Body of pancreas (tissue), 4 donors: ENCODE measurements at regions not wholly inside any gene's neighbourhood (a gene's known extent, or its start where the extent isn't known, plus 50 kb on each side); places are given as distances from the start of the nearest gene placed in this dataset.
"Not testable (repeated sequence)": the region's sequence is repeated elsewhere in the genome, so short reads cannot be mapped to it uniquely, and the experiment has no call there.

Experiments
- ATAC-seq: fragments of 150-250 bp; one replicate; pipeline ENCODE4 v1.9.1; 2016
- DNase-seq, 4 donors: peaks; one replicate each; pipeline ENCODE4 v3.0.0-alpha.2; 2019
- H3K27ac ChIP-seq, 4 donors: fragments of 200-600 bp; sonication (generic); 1 replicate in 3 of 4; 2 replicates in 1 of 4; pipeline versions ENCODE4 v1.5.1 to v1.6.1; 2016 to 2019; ENCODE audit warnings: mild to moderate bottlenecking in 1 of 4, mixed read lengths in 1 of 4, moderate library complexity in 1 of 4
- H3K27me3 ChIP-seq, 2 donors: fragments of 200-600 bp; sonication (generic); one replicate each; pipeline ENCODE4 v1.6.0; 2016; ENCODE audit warnings: mild to moderate bottlenecking in 1 of 2
- H3K36me3 ChIP-seq, 2 donors: fragments of 200-600 bp; sonication (generic); replicated peaks in 1 of 2; 2 replicates each; pipeline ENCODE4 v1.5.1; 2016; ENCODE audit warnings: low read depth in 2 of 2; ENCODE audit not compliant: insufficient read depth in 1 of 2
- H3K4me1 ChIP-seq: fragments of 200-600 bp; sonication (generic); one replicate; pipeline ENCODE4 v1.6.0; 2016
- H3K4me3 ChIP-seq, 2 donors: fragments of 200-600 bp; sonication (generic); 1 replicate in 1 of 2; 2 replicates in 1 of 2; pipeline ENCODE4 v1.5.1; 2016 to 2019
- H3K9me3 ChIP-seq, 3 donors: fragments of 200-600 bp; sonication (generic); 1 replicate in 2 of 3; 2 replicates in 1 of 3; pipeline ENCODE4 v1.5.1; 2016
- POLR2A ChIP-seq, 3 donors: fragments of 450-650 bp; IDR thresholded peaks; one replicate each; pipeline ENCODE4 v1.6.1; 2016; ENCODE audit warnings: antibody characterized with exemption in 3 of 3, mild to moderate bottlenecking in 2 of 3
- WGBS, 2 donors: methylation state at CpG; one replicate each; pipeline ENCODE4 v1.1.5; 2017; 5-methylcytosine and 5-hydroxymethylcytosine counted together
- intact Hi-C: fragments of 100-400 bp; cut with DNase I; formaldehyde crosslinking; loops from one replicate; pipeline ENCODE4 v1.15.1; 2023
- TF ChIP-seq, protein P1 (sequence below), 7 experiments: fragments of 450-650 bp in 4 of 7; fragments of 200-600 bp in 3 of 7; sonication (generic) in 3 of 7; IDR thresholded peaks; one replicate each; pipeline ENCODE4 v1.5.1; 2016 to 2019; ENCODE audit warnings: antibody characterized with exemption in 7 of 7

GRCh38 chr18:8525692-8526091 lies 83.5 kb upstream of the RAB12 start:
- H3K4me3 ChIP-seq = no peak overlapping the region
- H3K27me3 ChIP-seq = no peaks in the 10 kb centered on the region
- intact Hi-C loops = no loop called here
- no peaks in the 10 kb centered on the region for H3K36me3 ChIP-seq
- H3K27ac ChIP-seq = no peak overlapping the region
- no peak for TF ChIP-seq POLR2A (IDR thresholded peaks at IDR 0.05)
- TF ChIP-seq, protein P1, sequence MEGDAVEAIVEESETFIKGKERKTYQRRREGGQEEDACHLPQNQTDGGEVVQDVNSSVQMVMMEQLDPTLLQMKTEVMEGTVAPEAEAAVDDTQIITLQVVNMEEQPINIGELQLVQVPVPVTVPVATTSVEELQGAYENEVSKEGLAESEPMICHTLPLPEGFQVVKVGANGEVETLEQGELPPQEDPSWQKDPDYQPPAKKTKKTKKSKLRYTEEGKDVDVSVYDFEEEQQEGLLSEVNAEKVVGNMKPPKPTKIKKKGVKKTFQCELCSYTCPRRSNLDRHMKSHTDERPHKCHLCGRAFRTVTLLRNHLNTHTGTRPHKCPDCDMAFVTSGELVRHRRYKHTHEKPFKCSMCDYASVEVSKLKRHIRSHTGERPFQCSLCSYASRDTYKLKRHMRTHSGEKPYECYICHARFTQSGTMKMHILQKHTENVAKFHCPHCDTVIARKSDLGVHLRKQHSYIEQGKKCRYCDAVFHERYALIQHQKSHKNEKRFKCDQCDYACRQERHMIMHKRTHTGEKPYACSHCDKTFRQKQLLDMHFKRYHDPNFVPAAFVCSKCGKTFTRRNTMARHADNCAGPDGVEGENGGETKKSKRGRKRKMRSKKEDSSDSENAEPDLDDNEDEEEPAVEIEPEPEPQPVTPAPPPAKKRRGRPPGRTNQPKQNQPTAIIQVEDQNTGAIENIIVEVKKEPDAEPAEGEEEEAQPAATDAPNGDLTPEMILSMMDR (IDR thresholded peaks at IDR 0.05) = no peak
- no peak for ATAC-seq
- peaks cover 0 to 2% (median 0%) of the 10 kb centered on the region in 3 donors for H3K9me3 ChIP-seq
- no peaks in the 10 kb centered on the region for H3K4me1 ChIP-seq
- no peak for DNase-seq
- 39 to 57% methylated on average over 5 to 6 of the region's 6 CpGs for WGBS, 2 donors

GRCh38 chr18:8526332-8526731 lies 82.9 kb upstream of the RAB12 start:
- ATAC-seq (no peak), DNase-seq (peak in 1 of 4 donors; percentile 10)
- no peaks in the 10 kb centered on the region for H3K36me3 ChIP-seq
- no peak for TF ChIP-seq POLR2A (IDR thresholded peaks at IDR 0.05)
- TF ChIP-seq, protein P1 (IDR thresholded peaks at IDR 0.05) = no peak
- peaks cover 0 to 5% (median 0%) of the 10 kb centered on the region in 3 donors for H3K9me3 ChIP-seq
- H3K4me1 ChIP-seq = no peaks in the 10 kb centered on the region
- intact Hi-C loops = no loop called here
- no peak overlapping the region for H3K4me3 ChIP-seq
- H3K27ac ChIP-seq = no peak overlapping the region
- 52 to 59% methylated on average over 9 of the region's 9 CpGs for WGBS, 2 donors
- no peaks in the 10 kb centered on the region for H3K27me3 ChIP-seq

DNA sequence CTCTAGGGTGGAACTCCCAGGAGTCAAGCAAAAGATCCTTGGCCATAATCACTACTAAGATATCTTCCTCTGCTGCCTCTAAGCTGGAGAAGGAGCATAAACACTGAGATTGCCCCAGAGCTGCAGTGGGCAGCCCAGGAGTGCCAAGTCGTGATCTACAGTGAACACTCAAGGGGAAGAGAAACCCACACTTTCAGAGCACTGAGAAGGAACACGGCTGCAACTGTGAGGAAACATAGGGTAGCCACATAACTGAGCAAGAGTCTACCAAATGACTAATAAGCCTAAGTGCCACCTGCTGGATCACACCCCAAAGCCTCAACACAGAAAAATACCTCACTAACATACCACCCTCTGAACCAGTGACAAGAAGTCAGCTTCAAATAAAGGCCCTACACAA lies 79.6 kb upstream of the RAB12 start:
- TF ChIP-seq, protein P1 (IDR thresholded peaks at IDR 0.05) = no peak
- TF ChIP-seq POLR2A (IDR thresholded peaks at IDR 0.05) = no peak
- H3K36me3 ChIP-seq = no peaks in the 10 kb centered on the region
- 39 to 70% methylated on average over 2 of the region's 2 CpGs for WGBS, 2 donors
- H3K27ac ChIP-seq = no peak overlapping the region
- H3K27me3 ChIP-seq = no peaks in the 10 kb centered on the region
- no peak overlapping the region for H3K4me3 ChIP-seq
- H3K4me1 ChIP-seq = no peaks in the 10 kb centered on the region
- H3K9me3 ChIP-seq = peaks cover 0 to 20% (median 0%) of the 10 kb centered on the region in 3 donors
- DNase-seq (no peak), ATAC-seq (no peak)
- intact Hi-C loops = no loop called here

DNA sequence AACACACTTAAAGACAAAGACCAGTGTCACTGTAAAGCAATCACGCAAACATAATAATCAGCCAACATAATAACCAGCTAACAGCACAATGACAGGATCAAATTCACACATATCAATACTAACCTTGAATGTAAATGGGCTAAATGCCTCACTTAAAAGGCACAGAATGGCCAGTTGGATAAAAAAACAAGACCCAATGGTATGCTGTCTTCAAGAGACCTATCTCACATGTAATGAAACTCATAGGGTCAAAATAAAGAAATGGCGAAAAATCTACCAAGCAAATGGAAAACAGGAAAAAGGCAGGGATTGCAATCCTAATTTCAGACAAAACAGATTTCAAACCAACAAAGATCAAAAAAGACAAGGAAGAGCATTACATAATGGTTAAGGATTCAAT lies 78.2 kb upstream of the RAB12 start:
- peaks cover 0 to 20% (median 0%) of the 10 kb centered on the region in 3 donors for H3K9me3 ChIP-seq
- H3K4me1 ChIP-seq, H3K36me3 ChIP-seq, ATAC-seq, H3K27ac ChIP-seq, DNase-seq, H3K27me3 ChIP-seq, intact Hi-C loops, H3K4me3 ChIP-seq: not testable (repeated sequence)
- WGBS, 2 donors = 79 to 90% methylated on average over 2 of the region's 2 CpGs

DNA sequence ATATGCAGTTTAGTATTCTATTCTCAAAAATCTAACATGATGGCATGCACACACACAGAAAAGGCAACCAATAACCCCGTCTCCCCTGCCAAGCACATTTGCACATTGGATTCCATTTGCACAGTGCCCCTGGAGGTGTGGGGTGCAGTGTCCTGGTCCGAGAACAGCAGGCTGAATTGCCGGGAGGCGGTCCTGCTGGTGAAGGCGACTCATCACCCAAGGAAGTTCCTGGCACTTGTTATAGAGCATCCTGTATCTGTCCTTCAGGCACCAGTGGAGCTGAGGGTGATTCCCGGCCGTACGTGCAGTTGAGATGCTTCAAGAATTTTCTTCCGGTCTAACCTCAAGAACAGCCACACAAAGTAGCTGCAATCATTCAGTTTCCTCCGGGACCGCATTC lies 73.0 kb upstream of the RAB12 start:
- peaks cover 0 to 16% (median 0%) of the 10 kb centered on the region in 3 donors for H3K9me3 ChIP-seq
- H3K36me3 ChIP-seq = no peaks in the 10 kb centered on the region
- WGBS, 2 donors = 60 to 64% methylated on average over 11 of the region's 11 CpGs
- ATAC-seq = no peak
- no peaks in the 10 kb centered on the region for H3K4me1 ChIP-seq
- intact Hi-C loops = no loop called here
- H3K4me3 ChIP-seq = no peak overlapping the region
- no peak for DNase-seq
- H3K27ac ChIP-seq = no peak overlapping the region
- H3K27me3 ChIP-seq = no peaks in the 10 kb centered on the region
- TF ChIP-seq, protein P1 (IDR thresholded peaks at IDR 0.05) = no peak
- no peak for TF ChIP-seq POLR2A (IDR thresholded peaks at IDR 0.05)
